DOHH2 (cell line): ENCODE measurements at regions not wholly inside any gene's neighbourhood (a gene's known extent, or its start where the extent isn't known, plus 50 kb on each side); places are given as distances from the start of the nearest gene placed in this dataset.

Experiments
- H3F3A ChIP-seq: fragments of 200-600 bp; sonication (generic), shearing (Covaris generic); 2 replicates; pipeline ENCODE4 v1.6.0; 2016; ENCODE audit warnings: antibody characterized with exemption, mild to moderate bottlenecking; ENCODE audit not compliant: control insufficient read depth, insufficient read depth
- H3K27ac ChIP-seq: fragments of 200-600 bp; sonication (generic); 2 replicates; pipeline ENCODE4 v1.5.1; 2014; ENCODE audit warnings: low read depth, mild to moderate bottlenecking, low read length, moderate library complexity
- H3K27me3 ChIP-seq: fragments of 200-600 bp; sonication (generic); 2 replicates; pipeline ENCODE4 v1.6.1; 2014; ENCODE audit warnings: mild to moderate bottlenecking, low read length, mixed read lengths; ENCODE audit not compliant: control insufficient read depth
- H3K36me3 ChIP-seq: fragments of 200-600 bp; sonication (generic); 2 replicates; pipeline ENCODE4 v1.6.1; 2014; ENCODE audit warnings: mild to moderate bottlenecking, low read length, moderate library complexity, mixed read lengths; ENCODE audit not compliant: control insufficient read depth
- H3K4me1 ChIP-seq: fragments of 200-600 bp; sonication (generic); 2 replicates; pipeline ENCODE4 v1.6.1; 2014; ENCODE audit warnings: mild to moderate bottlenecking, low read length, mixed read lengths; ENCODE audit not compliant: control insufficient read depth
- H3K4me2 ChIP-seq: fragments of 200-600 bp; sonication (generic); 2 replicates; pipeline ENCODE4 v1.6.0; 2014; ENCODE audit warnings: mild to moderate bottlenecking, low read length, moderate library complexity
- H3K4me3 ChIP-seq: fragments of 200-600 bp; sonication (generic); 2 replicates; pipeline ENCODE4 v1.5.1; 2014; ENCODE audit warnings: mild to moderate bottlenecking, low read length, mixed read lengths
- H3K79me2 ChIP-seq: fragments of 200-600 bp; sonication (generic); 2 replicates; pipeline ENCODE4 v1.6.1; 2014; ENCODE audit warnings: mild to moderate bottlenecking, low read length, mixed read lengths; ENCODE audit not compliant: control insufficient read depth
- H3K9me2 ChIP-seq: fragments of 200-600 bp; sonication (generic); replicated peaks from 2 replicates; pipeline ENCODE4 v1.6.1; 2014; ENCODE audit warnings: mild to moderate bottlenecking, low read length, mixed read lengths; ENCODE audit not compliant: control insufficient read depth
- H3K9me3 ChIP-seq: fragments of 200-600 bp; sonication (generic); 2 replicates; pipeline ENCODE4 v1.6.1; 2014; ENCODE audit warnings: antibody characterized with exemption, low read length, mixed read lengths; ENCODE audit not compliant: control insufficient read depth, insufficient read depth
- H4K20me1 ChIP-seq: fragments of 200-600 bp; sonication (generic); 2 replicates; pipeline ENCODE4 v1.6.0; 2014; ENCODE audit warnings: low read depth, mild to moderate bottlenecking, antibody characterized with exemption, low read length, moderate library complexity; ENCODE audit not compliant: control insufficient read depth, insufficient read depth
- EZH2phosphoT487 ChIP-seq: fragments of 200-600 bp; sonication (generic); IDR thresholded peaks from 2 replicates; pipeline ENCODE4 v1.6.1; 2017; ENCODE audit warnings: borderline replicate concordance, mild to moderate bottlenecking, antibody characterized with exemption, low read length, moderate library complexity, mixed read lengths
- TF ChIP-seq, protein P1 (sequence below): fragments of 200-600 bp; sonication (generic); IDR thresholded peaks from one replicate; pipeline ENCODE4 v1.5.1; 2014; ENCODE audit warnings: antibody characterized with exemption, mild to moderate bottlenecking, low read depth, low read length; ENCODE audit not compliant: poor library complexity, severe bottlenecking

DNA sequence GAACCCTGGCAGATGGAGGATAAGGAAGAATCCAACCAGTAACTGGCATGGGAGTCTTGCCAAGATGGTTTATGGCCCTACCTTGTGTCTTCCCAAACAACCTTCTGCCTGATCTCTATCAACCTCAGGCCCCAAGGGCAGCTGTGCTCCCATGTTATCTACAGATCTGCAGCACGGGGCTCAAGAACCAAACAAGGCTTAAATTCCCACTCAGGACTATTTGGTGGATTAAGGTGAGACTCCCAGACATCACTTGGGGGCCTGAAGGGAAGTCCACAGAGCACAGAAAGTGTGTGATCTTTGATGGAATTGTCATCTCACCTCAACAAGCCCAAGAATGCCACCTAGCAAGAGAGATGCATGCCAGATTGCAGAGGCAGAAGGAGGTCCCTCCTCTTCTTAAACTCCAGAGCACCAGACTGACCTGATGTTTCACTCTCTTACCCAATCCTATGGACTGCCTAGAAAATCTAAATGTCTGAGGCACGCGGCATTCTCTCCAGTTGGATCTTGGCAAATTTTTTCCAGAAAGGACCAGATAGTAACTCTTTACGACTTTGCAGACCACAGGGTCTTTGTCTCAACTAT lies 759.5 kb upstream of the TBX3 start:
- Histone ChIP-seq H3K4me2 (no peak overlapping the region), H3K79me2 (no peaks in the 10 kb centered on the region), H3K36me3 (no peaks in the 10 kb centered on the region), H4K20me1 (no peaks in the 10 kb centered on the region), H3K4me3 (no peak overlapping the region), H3K9me2 (no peaks in the 10 kb centered on the region), H3K4me1 (no peaks in the 10 kb centered on the region), H3K9me3 (no peaks in the 10 kb centered on the region), H3K27me3 (no peaks in the 10 kb centered on the region), H3F3A (no peaks in the 10 kb centered on the region), H3K27ac (no peak overlapping the region)
- TF ChIP-seq EZH2phosphoT487: no peak
- TF ChIP-seq, protein P1, sequence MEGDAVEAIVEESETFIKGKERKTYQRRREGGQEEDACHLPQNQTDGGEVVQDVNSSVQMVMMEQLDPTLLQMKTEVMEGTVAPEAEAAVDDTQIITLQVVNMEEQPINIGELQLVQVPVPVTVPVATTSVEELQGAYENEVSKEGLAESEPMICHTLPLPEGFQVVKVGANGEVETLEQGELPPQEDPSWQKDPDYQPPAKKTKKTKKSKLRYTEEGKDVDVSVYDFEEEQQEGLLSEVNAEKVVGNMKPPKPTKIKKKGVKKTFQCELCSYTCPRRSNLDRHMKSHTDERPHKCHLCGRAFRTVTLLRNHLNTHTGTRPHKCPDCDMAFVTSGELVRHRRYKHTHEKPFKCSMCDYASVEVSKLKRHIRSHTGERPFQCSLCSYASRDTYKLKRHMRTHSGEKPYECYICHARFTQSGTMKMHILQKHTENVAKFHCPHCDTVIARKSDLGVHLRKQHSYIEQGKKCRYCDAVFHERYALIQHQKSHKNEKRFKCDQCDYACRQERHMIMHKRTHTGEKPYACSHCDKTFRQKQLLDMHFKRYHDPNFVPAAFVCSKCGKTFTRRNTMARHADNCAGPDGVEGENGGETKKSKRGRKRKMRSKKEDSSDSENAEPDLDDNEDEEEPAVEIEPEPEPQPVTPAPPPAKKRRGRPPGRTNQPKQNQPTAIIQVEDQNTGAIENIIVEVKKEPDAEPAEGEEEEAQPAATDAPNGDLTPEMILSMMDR: no peak

- H3K27me3 ChIP-seq: no peaks in the 10 kb centered on the region
- H3K36me3 ChIP-seq: no peaks in the 10 kb centered on the region
- no peaks in the 10 kb centered on the region for H3K4me1 ChIP-seq
- no peaks in the 10 kb centered on the region for H3F3A ChIP-seq
- TF ChIP-seq, protein P1: no peak
- TF ChIP-seq EZH2phosphoT487: no peak
- no peak overlapping the region for H3K4me3 ChIP-seq
- H3K4me2 ChIP-seq: no peak overlapping the region
- H3K9me3 ChIP-seq: no peaks in the 10 kb centered on the region; the same call in 1 of the 2 replicates
- H4K20me1 ChIP-seq: no peaks in the 10 kb centered on the region
- H3K79me2 ChIP-seq: no peaks in the 10 kb centered on the region
- no peaks in the 10 kb centered on the region for H3K9me2 ChIP-seq
- no peak overlapping the region for H3K27ac ChIP-seq
Observed at GRCh38 chr12:115440438-115440837, 756.5 kb upstream of the TBX3 start.

DNA sequence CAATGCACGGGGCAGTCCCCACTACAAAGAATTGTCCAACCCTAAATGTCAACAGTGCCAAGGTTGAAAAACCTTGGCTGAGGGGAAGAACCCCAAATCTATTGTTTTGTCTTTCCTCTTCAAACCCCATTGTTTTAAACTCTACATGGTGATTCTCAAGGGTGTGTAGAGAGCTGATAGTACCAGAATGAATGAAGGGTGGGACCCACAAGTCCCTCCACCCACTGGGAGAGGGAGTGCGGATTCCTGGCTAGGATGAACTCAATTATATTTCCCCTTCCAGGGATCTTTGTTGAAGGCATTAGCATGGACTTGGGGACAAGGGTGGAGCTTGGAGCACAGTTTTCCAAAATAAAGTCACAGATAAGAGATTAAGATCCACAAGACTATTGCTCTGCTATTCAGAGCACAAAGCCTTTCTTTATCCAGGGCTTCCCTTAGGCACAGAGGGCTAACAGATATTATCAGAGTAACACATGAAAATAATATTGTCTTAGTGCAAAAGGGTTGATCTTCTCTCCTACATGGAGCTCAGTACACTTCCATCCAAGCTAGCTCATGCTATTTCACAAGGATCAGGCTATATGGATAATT lies 755.1 kb upstream of the TBX3 start:
- no peaks in the 10 kb centered on the region for H3K4me1 ChIP-seq
- TF ChIP-seq, protein P1: no peak
- no peak for TF ChIP-seq EZH2phosphoT487
- H3K4me2 ChIP-seq: no peak overlapping the region
- no peaks in the 10 kb centered on the region for H3K27me3 ChIP-seq
- H3K79me2 ChIP-seq: no peaks in the 10 kb centered on the region
- no peaks in the 10 kb centered on the region for H3K9me2 ChIP-seq
- H3K9me3 ChIP-seq: no peaks in the 10 kb centered on the region; the same call in 1 of the 2 replicates
- H4K20me1 ChIP-seq: no peaks in the 10 kb centered on the region
- no peak overlapping the region for H3K27ac ChIP-seq
- H3K36me3 ChIP-seq: no peaks in the 10 kb centered on the region
- H3F3A ChIP-seq: no peaks in the 10 kb centered on the region
- H3K4me3 ChIP-seq: no peak overlapping the region
